Endodermal cell (in vitro differentiated cells): ENCODE measurements at regions not wholly inside any gene's neighbourhood (a gene's known extent, or its start where the extent isn't known, plus 50 kb on each side); places are given as distances from the start of the nearest gene placed in this dataset.

Source experiments
- DNase-seq: peaks from one replicate; pipeline ENCODE4 v3.0.0-alpha.2; 2017
- H3K27ac ChIP-seq: 2 replicates; pipeline ENCODE4 v1.5.1; 2013; ENCODE audit warnings: mild to moderate bottlenecking, low read depth, low read length, moderate library complexity
- H3K27me3 ChIP-seq: 2 replicates; pipeline ENCODE4 v1.6.1; 2013; ENCODE audit warnings: mild to moderate bottlenecking, low read length, moderate library complexity; ENCODE audit not compliant: insufficient read depth, control insufficient read depth, poor library complexity, severe bottlenecking
- H3K36me3 ChIP-seq: 2 replicates; pipeline ENCODE4 v1.7.0; 2013; ENCODE audit warnings: mild to moderate bottlenecking, low read length, moderate library complexity; ENCODE audit not compliant: control insufficient read depth, insufficient read depth
- H3K4me1 ChIP-seq: one replicate; pipeline ENCODE4 v1.7.0; 2013; ENCODE audit warnings: low read length; ENCODE audit not compliant: control insufficient read depth, insufficient read depth
- H3K4me3 ChIP-seq: 2 replicates; pipeline ENCODE4 v1.5.1; 2013; ENCODE audit warnings: mild to moderate bottlenecking, low read length, moderate library complexity
- H3K9ac ChIP-seq: 2 replicates; pipeline ENCODE4 v1.6.1; 2013; ENCODE audit warnings: mild to moderate bottlenecking, low read length, moderate library complexity; ENCODE audit not compliant: poor library complexity, severe bottlenecking; ENCODE audit errors: extremely low read depth
- H3K9me3 ChIP-seq: 2 replicates; pipeline ENCODE4 v1.6.1; 2013; ENCODE audit warnings: mild to moderate bottlenecking, low read length, moderate library complexity; ENCODE audit not compliant: control insufficient read depth
- H3K27ac Mint-ChIP-seq: 2 replicates; pipeline ENCODE4 v1.8.0; 2020; ENCODE audit warnings: mixed read lengths
- H3K27me3 Mint-ChIP-seq: 2 replicates; pipeline ENCODE4 v1.8.0; 2021; ENCODE audit warnings: mild to moderate bottlenecking, mixed read lengths; ENCODE audit not compliant: insufficient read depth
- H3K36me3 Mint-ChIP-seq: 2 replicates; pipeline ENCODE4 v1.8.0; 2020; ENCODE audit warnings: low read depth, mixed read lengths
- H3K4me1 Mint-ChIP-seq: 2 replicates; pipeline ENCODE4 v1.8.0; 2020; ENCODE audit warnings: mixed read lengths
- H3K4me3 Mint-ChIP-seq: 2 replicates; pipeline ENCODE4 v1.8.0; 2020; ENCODE audit warnings: mild to moderate bottlenecking, moderate library complexity, mixed read lengths
- H3K9me3 Mint-ChIP-seq: 2 replicates; pipeline ENCODE4 v1.8.0; 2020; ENCODE audit warnings: mild to moderate bottlenecking, mixed read lengths
- CTCF ChIP-seq: fragments of 200-600 bp; sonication (generic); conservative IDR thresholded peaks from 2 replicates; pipeline ENCODE4 v1.5.0; 2021; ENCODE audit warnings: antibody characterized with exemption, mild to moderate bottlenecking
- WGBS, 2 experiments: methylation state at CpG; one replicate each; pipeline versions ENCODE4 v1.1.5 to v1.1.7; 2013; ENCODE audit warnings: missing lambda C conversion rate in 2 of 2, mixed read lengths in 1 of 2; ENCODE audit not compliant: insufficient coverage in 1 of 2, insufficient read length in 1 of 2; 5-methylcytosine and 5-hydroxymethylcytosine counted together

DNA sequence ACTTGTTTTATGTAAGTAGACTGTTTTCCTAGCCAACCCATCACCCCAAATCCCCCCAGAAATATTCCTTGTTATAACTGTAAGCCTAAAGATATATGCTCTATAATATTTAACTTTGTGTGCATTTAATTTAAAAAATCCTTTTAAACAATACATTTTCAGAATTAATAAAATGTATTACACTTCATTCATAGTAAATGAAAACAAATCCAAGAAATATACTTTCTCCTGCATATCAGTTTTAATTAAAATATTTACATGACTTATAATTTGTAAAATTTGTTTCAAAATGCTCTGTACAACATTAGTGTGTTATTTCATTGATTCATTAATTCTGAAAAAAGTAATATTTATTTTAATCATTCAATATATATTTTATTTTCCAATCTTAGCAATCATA, 669.1 kb upstream of the PCDH20 start:
- Histone ChIP-seq H3K9ac (no peak overlapping the region), H3K9me3 (no peaks in the 10 kb centered on the region), H3K4me1 (no peaks in the 10 kb centered on the region), H3K4me3 (no peak overlapping the region), H3K27me3 (no peaks in the 10 kb centered on the region), H3K36me3 (no peaks in the 10 kb centered on the region), H3K27ac (no peak overlapping the region)
- no peak for TF ChIP-seq CTCF
- DNase-seq: no peak
- no peaks in the 10 kb centered on the region for H3K36me3 Mint-ChIP-seq
- peaks cover 6% of the 10 kb centered on the region for H3K4me1 Mint-ChIP-seq
- H3K9me3 Mint-ChIP-seq: no peaks in the 10 kb centered on the region
- no peak overlapping the region for H3K27ac Mint-ChIP-seq
- no peaks in the 10 kb centered on the region for H3K27me3 Mint-ChIP-seq
- no peak overlapping the region for H3K4me3 Mint-ChIP-seq

DNA sequence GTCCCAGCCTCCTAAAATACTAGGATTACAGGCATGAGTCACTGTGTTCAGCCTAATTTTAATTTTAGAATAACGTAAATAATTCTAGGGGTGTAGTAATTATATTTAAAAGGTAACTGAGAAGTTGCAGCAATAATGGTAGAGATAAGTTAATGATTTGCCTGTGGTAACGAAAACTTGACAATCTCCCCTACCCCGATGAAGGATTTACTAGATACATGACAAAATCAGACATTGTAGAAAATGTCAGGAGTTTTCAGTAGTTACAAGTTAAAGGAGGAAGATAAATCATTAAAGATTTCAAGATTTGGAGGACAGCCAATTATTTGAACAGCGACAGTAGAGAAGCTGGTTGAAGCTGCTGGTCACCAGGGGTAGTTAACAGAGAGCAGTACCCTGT, 652.2 kb upstream of the PCDH20 start:
- H3K36me3 Mint-ChIP-seq: no peaks in the 10 kb centered on the region
- H3K9me3 ChIP-seq: no peaks in the 10 kb centered on the region
- H3K27me3 Mint-ChIP-seq: no peaks in the 10 kb centered on the region
- no peak for DNase-seq
- peaks cover 3% of the 10 kb centered on the region for H3K9me3 Mint-ChIP-seq
- 92 to 100% methylated on average over 1 to 4 of the region's 4 CpGs for WGBS, 2 experiments
- no peaks in the 10 kb centered on the region for H3K36me3 ChIP-seq
- TF ChIP-seq CTCF: no peak
- H3K27ac ChIP-seq: no peak overlapping the region
- H3K4me3 Mint-ChIP-seq: no peak overlapping the region
- no peak overlapping the region for H3K4me3 ChIP-seq
- no peaks in the 10 kb centered on the region for H3K4me1 ChIP-seq
- H3K27ac Mint-ChIP-seq: no peak overlapping the region
- H3K9ac ChIP-seq: no peak overlapping the region
- no peaks in the 10 kb centered on the region for H3K4me1 Mint-ChIP-seq
- no peaks in the 10 kb centered on the region for H3K27me3 ChIP-seq

DNA sequence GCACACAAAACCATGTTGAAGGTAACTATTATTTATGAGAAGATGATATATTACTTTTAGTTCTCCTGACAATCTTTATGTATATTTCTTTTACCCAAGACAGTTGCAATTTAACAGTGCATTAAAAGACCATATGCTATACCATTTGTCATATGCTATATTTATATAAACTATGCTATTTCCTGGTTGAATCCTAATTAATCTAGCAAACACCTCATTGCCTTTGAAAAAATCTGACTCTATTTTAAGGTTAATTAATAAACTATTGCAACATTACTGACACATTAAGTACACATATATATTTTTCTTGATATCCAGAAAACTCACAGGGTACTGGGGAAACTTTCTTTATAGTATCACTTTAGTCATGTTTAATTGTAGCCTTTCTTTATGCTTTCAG, 649.4 kb upstream of the PCDH20 start:
- Mint-ChIP-seq H3K4me3 (no peak overlapping the region), H3K36me3 (no peaks in the 10 kb centered on the region), H3K4me1 (no peaks in the 10 kb centered on the region), H3K9me3 (peaks cover 3% of the 10 kb centered on the region), H3K27me3 (no peaks in the 10 kb centered on the region), H3K27ac (no peak overlapping the region)
- no peak for TF ChIP-seq CTCF
- Histone ChIP-seq H3K4me3 (no peak overlapping the region), H3K27ac (no peak overlapping the region), H3K4me1 (no peaks in the 10 kb centered on the region), H3K27me3 (no peaks in the 10 kb centered on the region), H3K9ac (no peak overlapping the region), H3K36me3 (no peaks in the 10 kb centered on the region), H3K9me3 (no peaks in the 10 kb centered on the region)
- DNase-seq: no peak
